ENCODE measurements at regions not wholly inside any gene's neighbourhood (a gene's known extent, or its start where the extent isn't known, plus 50 kb on each side); places are given as distances from the start of the nearest gene placed in this dataset.

DNA sequence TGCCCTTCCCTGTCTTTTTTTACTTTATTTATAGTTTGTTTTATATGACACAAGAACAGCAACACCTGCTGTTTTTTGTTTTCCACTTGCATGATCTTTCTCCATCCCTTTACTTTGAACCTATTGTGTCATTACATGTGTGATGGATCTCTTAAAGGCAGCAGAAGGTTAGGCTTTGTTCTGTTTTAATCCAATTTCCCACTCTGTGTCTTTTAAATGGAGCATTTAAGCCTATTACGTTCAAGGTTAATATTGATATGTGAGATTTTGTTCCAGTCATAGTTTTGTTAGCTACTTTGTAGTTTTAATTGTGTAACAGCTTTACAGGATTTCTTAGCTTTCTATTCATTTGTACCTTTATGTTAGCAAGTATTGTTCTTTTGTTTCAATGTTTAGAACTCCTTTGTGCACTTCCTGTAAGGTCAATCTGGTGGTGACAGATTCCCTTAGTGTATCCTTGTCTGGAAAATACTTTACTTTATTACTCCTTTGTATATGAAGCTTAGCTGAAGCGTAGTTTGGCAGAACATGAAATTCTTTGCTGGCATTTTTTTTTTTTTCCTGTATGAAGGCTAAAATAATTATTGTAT is 1443.0 kb upstream of the LRRTM1 start:
- TF ChIP-seq POLR2AphosphoS5 (IDR thresholded peaks at IDR 0.05) (no peak), CTCF (IDR thresholded peaks at IDR 0.05) (no peak), POLR2A (IDR thresholded peaks at IDR 0.05) (no peak)

Data from breast epithelium (tissue), 3 donors.